Activated T-cell treated with anti-CD3 and anti-CD28 coated beads, Interleukin-2, amount 50 U/mL, for 72 hours (primary cell): ENCODE measurements at regions not wholly inside any gene's neighbourhood (a gene's known extent, or its start where the extent isn't known, plus 50 kb on each side); places are given as distances from the start of the nearest gene placed in this dataset.

Experiments used
- ATAC-seq, 2 donors: fragments of 150-1000 bp; cut with Tn5 transposase; replicated peaks in 1 of 2; 2 replicates each; pipeline ENCODE4 v1.10.0; 2021; ENCODE audit warnings: moderate library complexity in 2 of 2, mild to moderate bottlenecking in 1 of 2
- DNase-seq, 2 donors: peaks; one replicate each; pipeline ENCODE4 v3.0.0; 2021 to 2022; ENCODE audit warnings: mixed read lengths in 1 of 2
- H3K27ac Mint-ChIP-seq: one replicate; pipeline ENCODE4 v1.8.0; 2022; ENCODE audit warnings: mild to moderate bottlenecking, moderate library complexity, mixed read lengths
- H3K27me3 Mint-ChIP-seq: one replicate; pipeline ENCODE4 v1.8.0; 2022; ENCODE audit warnings: low read depth, mixed read lengths
- H3K36me3 Mint-ChIP-seq, 2 donors: one replicate each; pipeline ENCODE4 v1.8.0; 2022; ENCODE audit warnings: mixed read lengths in 2 of 2, mild to moderate bottlenecking in 1 of 2; ENCODE audit not compliant: insufficient read depth in 2 of 2
- H3K4me1 Mint-ChIP-seq: one replicate; pipeline ENCODE4 v1.8.0; 2022; ENCODE audit warnings: low read depth, mixed read lengths
- H3K4me3 Mint-ChIP-seq, 2 donors: one replicate each; pipeline ENCODE4 v1.8.0; 2022; ENCODE audit warnings: mild to moderate bottlenecking in 2 of 2, mixed read lengths in 2 of 2, moderate library complexity in 2 of 2
- H3K9me3 Mint-ChIP-seq, 2 donors: one replicate each; pipeline ENCODE4 v1.8.0; 2022; ENCODE audit warnings: mixed read lengths in 2 of 2

DNA sequence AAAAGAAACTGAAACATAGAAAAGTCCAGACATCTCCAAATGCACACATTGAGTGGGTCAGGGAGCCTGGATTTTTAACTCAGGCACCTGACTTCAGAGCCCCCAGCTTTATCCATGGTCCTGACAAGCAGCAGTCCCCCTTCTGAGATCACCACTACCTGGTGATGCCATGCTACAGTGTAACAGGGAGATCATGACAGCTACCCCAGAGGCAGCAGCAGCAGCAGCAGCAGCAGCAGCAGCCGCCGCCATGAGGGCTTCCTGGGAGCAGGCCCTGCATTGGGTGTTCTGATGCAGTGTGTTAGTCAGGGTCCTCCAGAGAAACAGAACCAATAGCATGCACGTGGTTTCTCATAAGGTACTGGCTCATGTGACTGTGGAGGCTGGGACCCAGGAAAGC, 198.6 kb upstream of the SALL1 start:
- no peak for ATAC-seq
- no peak overlapping the region for H3K4me3 Mint-ChIP-seq
- H3K27me3 Mint-ChIP-seq = no peaks in the 10 kb centered on the region
- peaks cover 0 to 5% of the 10 kb centered on the region in 2 donors for H3K9me3 Mint-ChIP-seq
- H3K4me1 Mint-ChIP-seq = no peaks in the 10 kb centered on the region
- no peak overlapping the region for H3K27ac Mint-ChIP-seq
- H3K36me3 Mint-ChIP-seq = no peaks in the 10 kb centered on the region
- DNase-seq = no peak

DNA sequence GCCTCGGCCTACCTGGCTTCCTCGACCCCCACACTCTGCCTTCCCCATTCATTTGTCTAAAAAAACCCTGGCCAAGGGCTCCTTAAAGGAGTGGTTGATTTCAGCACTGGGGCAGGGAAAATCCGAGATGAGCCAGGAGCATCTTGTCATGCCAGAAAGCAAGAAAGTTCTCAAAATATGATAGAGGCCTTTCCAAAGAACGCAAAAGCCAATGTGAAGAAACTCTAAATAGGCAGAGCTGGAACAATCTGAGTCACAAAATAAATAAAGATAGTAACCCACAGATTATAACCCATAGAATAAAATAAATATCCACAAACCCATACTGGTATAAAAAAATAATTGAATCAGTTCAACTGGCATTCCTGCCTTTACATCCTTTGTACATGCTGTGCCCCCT, 192.3 kb upstream of the SALL1 start:
- H3K36me3 Mint-ChIP-seq = no peaks in the 10 kb centered on the region
- DNase-seq (no peak), ATAC-seq (no peak)
- no peak overlapping the region for H3K27ac Mint-ChIP-seq
- H3K4me3 Mint-ChIP-seq = no peak overlapping the region
- peaks cover 0 to 3% of the 10 kb centered on the region in 2 donors for H3K9me3 Mint-ChIP-seq
- no peaks in the 10 kb centered on the region for H3K4me1 Mint-ChIP-seq
- no peaks in the 10 kb centered on the region for H3K27me3 Mint-ChIP-seq

DNA sequence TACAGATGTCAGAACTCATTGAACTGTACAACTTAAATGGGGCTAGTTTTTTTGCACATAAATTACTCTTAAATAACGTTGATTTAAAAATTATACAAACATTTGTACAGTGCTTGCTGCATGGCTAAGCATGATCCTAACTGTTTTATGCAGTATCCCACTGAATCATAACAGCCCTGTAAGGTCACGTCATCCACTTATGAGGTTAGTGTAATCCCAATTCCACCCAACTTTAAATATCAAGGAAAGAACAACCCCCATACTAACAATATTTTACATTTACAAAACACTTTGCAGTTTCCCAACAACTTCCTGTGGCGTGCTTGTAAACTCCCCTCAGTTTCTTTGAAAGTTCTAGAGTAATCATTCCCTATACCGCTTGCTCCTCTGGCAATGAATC, 190.1 kb upstream of the SALL1 start:
- no peak for ATAC-seq
- H3K27ac Mint-ChIP-seq = no peak overlapping the region
- H3K27me3 Mint-ChIP-seq = no peaks in the 10 kb centered on the region
- no peaks in the 10 kb centered on the region for H3K36me3 Mint-ChIP-seq
- no peak for DNase-seq
- H3K9me3 Mint-ChIP-seq = peaks cover 0 to 2% of the 10 kb centered on the region in 2 donors
- H3K4me1 Mint-ChIP-seq = no peaks in the 10 kb centered on the region
- H3K4me3 Mint-ChIP-seq = no peak overlapping the region

DNA sequence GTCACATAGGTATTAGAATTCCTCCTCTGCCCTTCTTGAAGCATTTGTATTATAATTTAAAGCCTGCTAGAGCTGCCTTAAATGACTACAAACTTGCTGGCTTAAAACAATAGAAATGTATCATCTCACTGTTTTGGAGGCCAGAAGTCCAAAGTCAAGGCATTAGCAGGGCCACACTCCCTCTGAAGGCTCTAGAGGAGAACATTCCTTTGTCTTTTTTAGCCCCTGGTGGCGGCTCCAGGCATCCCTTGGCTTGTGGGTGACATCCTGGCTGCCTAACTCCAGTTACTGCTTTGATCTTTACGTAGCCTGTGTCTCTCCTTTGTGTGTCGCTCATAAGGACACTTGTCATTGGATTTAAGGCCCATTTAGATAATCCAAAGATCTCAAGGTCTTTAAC, 186.6 kb upstream of the SALL1 start:
- DNase-seq = no peak
- no peaks in the 10 kb centered on the region for H3K4me1 Mint-ChIP-seq
- H3K4me3 Mint-ChIP-seq = no peak overlapping the region
- H3K27me3 Mint-ChIP-seq = no peaks in the 10 kb centered on the region
- peaks cover 1 to 3% of the 10 kb centered on the region in 2 donors for H3K9me3 Mint-ChIP-seq
- ATAC-seq = no peak
- H3K36me3 Mint-ChIP-seq = no peaks in the 10 kb centered on the region
- no peak overlapping the region for H3K27ac Mint-ChIP-seq

DNA sequence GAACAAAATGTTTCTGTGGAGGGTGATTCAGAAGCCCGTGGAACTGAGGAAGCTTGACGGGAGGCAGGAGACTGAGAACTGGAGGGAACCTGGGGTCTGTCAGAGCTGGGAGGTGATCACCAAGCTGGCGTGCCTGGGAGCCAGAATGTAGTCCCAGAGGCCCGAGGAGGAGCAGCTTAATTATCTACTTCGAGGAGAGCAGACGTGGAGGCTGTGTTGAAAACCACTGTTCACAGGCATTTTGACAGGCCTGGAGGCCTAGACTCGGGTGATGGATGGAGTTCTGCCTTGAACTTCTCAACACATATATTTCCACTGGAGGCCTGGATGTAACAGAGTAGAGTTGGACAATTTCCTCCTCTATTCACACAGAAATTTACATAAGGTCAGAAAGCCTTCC, 177.7 kb upstream of the SALL1 start:
- Mint-ChIP-seq H3K9me3 (peaks cover 8 to 14% of the 10 kb centered on the region in 2 donors), H3K27ac (no peak overlapping the region), H3K27me3 (no peaks in the 10 kb centered on the region), H3K4me3 (no peak overlapping the region), H3K36me3 (no peaks in the 10 kb centered on the region), H3K4me1 (no peaks in the 10 kb centered on the region)
- no peak for ATAC-seq
- no peak for DNase-seq

DNA sequence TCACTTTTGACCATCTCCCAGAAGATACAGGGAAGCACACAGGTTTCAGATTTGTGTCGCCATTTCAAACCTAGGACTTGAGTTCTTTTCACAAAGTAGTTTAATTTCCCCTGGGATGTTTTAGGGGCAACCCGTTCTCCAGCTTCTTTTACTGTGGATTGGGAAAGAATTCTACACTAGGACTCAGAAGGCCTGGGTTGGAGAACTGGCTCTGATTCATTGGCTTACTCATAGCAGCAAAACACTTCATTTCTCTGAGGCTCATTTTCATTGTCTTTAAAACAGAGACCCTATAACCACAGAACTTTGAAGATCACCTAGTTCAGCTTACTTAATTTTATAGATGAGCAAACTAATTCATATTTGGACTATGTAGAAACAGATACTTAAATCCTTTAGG, 175.9 kb upstream of the SALL1 start:
- no peak for DNase-seq
- H3K4me3 Mint-ChIP-seq = no peak overlapping the region
- no peaks in the 10 kb centered on the region for H3K4me1 Mint-ChIP-seq
- H3K27ac Mint-ChIP-seq = no peak overlapping the region
- peaks cover 3 to 10% of the 10 kb centered on the region in 2 donors for H3K9me3 Mint-ChIP-seq
- H3K27me3 Mint-ChIP-seq = no peaks in the 10 kb centered on the region
- ATAC-seq = no peak
- H3K36me3 Mint-ChIP-seq = no peaks in the 10 kb centered on the region

DNA sequence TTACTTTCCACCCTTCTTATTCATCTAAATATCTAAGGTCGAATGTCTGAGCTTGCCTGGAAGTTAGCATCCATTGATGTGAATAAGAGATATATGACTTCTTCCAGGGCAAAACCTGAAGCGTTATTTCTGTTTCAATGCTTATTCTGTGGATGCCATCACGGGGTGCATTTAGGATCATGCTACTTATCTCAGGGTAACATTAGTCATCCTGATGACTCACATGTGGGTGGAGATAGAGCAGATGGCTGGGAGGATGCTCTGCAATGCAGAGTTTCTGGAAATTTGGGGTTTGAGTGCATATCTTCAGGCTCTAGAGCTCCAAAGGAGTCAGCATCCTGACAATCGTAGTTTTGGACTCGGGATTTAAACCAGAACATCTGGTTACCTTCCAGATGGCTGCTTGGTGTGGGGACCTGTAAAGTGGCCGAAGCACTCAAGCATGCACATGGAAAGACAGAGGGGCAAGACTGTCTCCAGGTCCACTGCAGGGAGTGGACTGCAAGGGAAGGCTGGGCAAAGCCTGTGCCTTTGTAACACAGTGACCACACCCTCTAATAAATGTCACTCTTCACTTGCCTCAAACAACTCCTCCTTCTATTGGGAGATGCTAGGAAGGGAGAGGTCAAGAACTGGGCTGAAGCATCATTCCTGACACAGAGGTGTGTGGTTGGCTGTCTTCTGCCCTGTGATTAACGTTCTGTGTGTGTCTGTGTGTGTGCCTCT, 175.2 kb upstream of the SALL1 start:
- no peaks in the 10 kb centered on the region for H3K4me1 Mint-ChIP-seq
- H3K4me3 Mint-ChIP-seq = no peak overlapping the region
- no peaks in the 10 kb centered on the region for H3K36me3 Mint-ChIP-seq
- DNase-seq (no peak), ATAC-seq (no peak)
- H3K27me3 Mint-ChIP-seq = no peaks in the 10 kb centered on the region
- peaks cover 3 to 5% of the 10 kb centered on the region in 2 donors for H3K9me3 Mint-ChIP-seq
- no peak overlapping the region for H3K27ac Mint-ChIP-seq

DNA sequence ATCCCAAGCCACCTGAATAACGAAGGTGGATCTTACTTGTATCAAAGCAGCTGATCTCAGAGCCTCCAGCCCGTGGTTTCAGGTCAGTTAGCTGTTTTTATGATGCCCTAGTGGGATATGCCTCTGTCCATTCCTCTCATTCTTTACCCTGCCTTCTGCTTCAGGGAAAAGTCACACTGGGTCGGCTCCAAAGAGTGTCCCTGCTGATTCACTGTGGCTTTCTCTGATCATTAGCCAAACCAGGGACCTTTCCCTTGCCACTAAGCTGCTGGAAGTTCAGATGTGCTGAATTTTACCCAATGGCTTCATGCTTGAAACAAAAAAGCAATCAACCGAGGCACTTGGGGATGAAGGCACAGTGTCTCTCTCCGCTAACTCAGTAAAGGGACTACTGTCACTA, 170.2 kb upstream of the SALL1 start:
- Mint-ChIP-seq H3K4me3 (no peak overlapping the region), H3K4me1 (no peaks in the 10 kb centered on the region), H3K27me3 (no peaks in the 10 kb centered on the region), H3K9me3 (peaks cover 0 to 3% of the 10 kb centered on the region in 2 donors), H3K36me3 (no peaks in the 10 kb centered on the region), H3K27ac (no peak overlapping the region)
- no peak for ATAC-seq
- no peak for DNase-seq

DNA sequence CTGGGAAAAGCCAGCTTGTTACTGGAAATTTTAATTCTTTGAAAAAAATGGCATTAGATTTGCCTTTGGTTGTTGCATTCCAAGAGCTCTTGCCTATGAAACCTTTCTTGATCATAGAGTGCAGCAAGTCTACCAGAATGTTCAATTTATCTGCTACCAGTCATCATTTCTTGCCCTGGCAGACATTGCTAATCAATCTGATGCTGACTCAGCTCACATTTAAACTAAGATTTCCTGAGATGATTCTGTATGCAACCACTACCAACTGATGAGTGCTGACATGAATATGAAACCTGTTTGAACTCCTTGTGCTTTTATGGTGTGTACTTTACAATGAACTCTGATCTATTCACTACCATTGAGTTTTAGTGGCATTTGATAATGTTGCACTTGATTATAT, 166.5 kb upstream of the SALL1 start:
- ATAC-seq (no peak), DNase-seq (no peak)
- no peaks in the 10 kb centered on the region for H3K36me3 Mint-ChIP-seq
- H3K27ac Mint-ChIP-seq = no peak overlapping the region
- H3K4me1 Mint-ChIP-seq = no peaks in the 10 kb centered on the region
- H3K27me3 Mint-ChIP-seq = no peaks in the 10 kb centered on the region
- peaks cover 2% of the 10 kb centered on the region in 2 donors for H3K9me3 Mint-ChIP-seq
- H3K4me3 Mint-ChIP-seq = no peak overlapping the region

DNA sequence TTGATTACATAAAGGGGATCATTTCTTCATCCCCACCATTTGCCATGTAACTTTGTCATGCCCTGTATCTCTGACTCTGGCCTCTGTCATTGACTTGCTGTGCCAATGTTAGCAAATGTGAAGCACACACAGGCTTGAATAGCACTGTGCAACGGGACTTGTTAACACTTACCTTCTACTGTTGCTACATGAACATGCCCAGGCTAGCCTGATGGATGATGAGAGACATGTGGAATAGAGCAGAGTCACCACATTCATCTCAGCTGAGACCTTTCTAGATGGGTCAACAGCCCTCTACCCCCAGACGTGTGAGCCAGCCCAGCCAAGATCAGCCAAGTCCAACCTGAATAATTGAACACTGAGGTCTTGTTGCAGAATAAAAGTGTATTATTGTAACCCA, 162.1 kb upstream of the SALL1 start:
- Mint-ChIP-seq H3K4me3 (no peak overlapping the region), H3K4me1 (no peaks in the 10 kb centered on the region), H3K36me3 (no peaks in the 10 kb centered on the region), H3K27ac (no peak overlapping the region), H3K27me3 (no peaks in the 10 kb centered on the region), H3K9me3 (peaks cover 0 to 2% of the 10 kb centered on the region in 2 donors)
- ATAC-seq = no peak
- DNase-seq = no peak

DNA sequence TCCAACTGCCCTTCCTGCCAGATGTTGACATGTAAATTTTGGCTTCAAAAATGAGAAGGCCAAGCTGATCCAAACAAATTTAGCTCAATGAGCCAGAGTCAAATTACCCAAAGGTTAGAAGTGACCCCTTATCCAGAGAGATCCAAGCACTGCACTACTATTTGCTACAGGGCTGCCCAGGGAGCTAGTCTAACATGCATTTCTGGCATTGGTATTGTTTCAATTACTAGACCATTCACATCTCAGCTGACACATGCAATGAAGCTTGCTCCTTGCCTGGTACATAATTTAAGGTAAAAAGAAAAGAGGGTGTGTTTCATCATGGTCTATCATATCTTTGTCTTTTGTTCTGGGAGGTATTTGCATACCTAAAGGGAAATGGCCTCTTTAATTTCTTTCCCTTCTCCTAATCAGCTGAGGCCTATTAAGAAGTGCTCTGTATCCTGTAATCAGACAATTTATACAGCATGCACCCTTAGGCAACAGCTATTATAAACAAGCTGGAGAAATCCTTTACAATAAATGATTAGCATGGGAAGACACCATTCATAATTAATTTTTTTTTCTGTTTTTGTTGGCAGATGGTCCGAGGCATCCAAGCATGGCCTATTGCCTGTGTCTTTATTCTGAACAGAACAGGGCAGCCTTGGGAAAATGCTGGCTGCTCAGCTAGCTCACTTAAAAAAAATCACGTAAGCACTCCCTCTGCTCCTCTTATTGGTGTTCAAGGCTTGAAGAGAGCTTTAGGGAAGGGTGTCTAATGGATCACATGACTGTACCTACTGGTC, 161.5 kb upstream of the SALL1 start:
- no peaks in the 10 kb centered on the region for H3K36me3 Mint-ChIP-seq

DNA sequence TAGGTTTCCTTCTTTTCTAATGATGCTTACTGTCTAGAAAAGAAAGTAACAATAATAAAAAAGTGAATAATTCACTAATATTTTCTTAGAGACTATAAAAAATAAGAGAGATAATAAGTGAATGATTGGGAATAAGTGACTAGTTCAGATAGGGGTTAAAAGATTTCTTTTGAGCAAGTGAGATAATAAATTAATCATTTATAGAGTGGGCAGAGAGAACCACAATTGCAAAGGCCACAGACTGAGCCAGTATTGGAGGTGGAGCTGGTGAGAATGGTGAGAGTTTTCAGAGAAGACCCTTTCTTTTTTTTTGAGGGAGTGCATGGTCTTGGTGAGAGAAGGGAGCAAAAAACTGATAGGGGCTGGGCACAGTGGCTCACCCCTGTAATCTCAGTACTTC, 159.1 kb upstream of the SALL1 start:
- Mint-ChIP-seq H3K4me1 (no peaks in the 10 kb centered on the region), H3K4me3 (no peak overlapping the region), H3K36me3 (no peaks in the 10 kb centered on the region), H3K27ac (no peak overlapping the region), H3K27me3 (no peaks in the 10 kb centered on the region), H3K9me3 (peaks cover 0 to 6% of the 10 kb centered on the region in 2 donors)
- ATAC-seq (no peak), DNase-seq (no peak)

More for the DNA sequence above, 161.5 kb upstream of the SALL1 start:
- Mint-ChIP-seq H3K4me1 (no peaks in the 10 kb centered on the region), H3K27ac (no peak overlapping the region), H3K27me3 (no peaks in the 10 kb centered on the region), H3K9me3 (peaks cover 0 to 2% of the 10 kb centered on the region in 2 donors), H3K4me3 (no peak overlapping the region)
- no peak for DNase-seq
- no peak for ATAC-seq

DNA sequence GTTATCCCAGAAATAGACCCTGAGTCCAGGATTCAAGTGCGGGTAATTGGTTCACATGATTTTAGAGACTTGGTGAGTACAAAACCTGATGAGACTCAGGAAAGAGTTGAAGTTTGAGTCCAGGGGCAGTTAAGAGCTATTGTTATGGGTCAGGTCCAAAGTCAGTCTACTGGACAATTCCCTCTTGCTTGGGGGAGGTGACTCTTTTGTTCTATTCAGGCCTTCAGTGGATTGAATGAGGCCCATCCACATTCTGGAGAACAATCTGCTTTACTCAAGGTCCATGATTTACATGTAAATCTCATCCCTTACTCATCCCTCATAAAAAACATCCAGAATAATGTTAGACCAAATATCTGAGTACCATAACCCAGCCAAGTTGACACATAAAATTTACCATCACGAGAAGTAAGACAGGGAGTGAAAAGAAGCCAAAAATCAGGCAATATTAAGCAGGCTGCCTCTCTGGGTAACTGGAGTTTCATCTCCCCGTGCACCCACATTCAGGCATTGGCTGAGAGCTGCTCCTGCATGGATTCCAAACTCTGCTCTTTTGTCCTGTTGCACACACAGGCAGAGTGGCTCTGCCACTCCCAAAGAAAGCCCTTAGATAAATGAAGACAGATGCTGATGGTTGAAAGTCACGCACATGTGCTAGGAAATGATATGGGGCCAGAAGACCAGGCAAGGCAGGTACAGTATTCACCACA, 156.0 kb upstream of the SALL1 start:
- H3K27me3 Mint-ChIP-seq = no peaks in the 10 kb centered on the region
- peaks cover 0 to 4% of the 10 kb centered on the region in 2 donors for H3K9me3 Mint-ChIP-seq
- DNase-seq = no peak
- no peak overlapping the region for H3K27ac Mint-ChIP-seq
- no peak overlapping the region for H3K4me3 Mint-ChIP-seq
- H3K4me1 Mint-ChIP-seq = no peaks in the 10 kb centered on the region
- no peak for ATAC-seq
- peaks cover 0 to 1% of the 10 kb centered on the region in 2 donors for H3K36me3 Mint-ChIP-seq
